IMR-90 (cell line): ENCODE measurements at regions not wholly inside any gene's neighbourhood (a gene's known extent, or its start where the extent isn't known, plus 50 kb on each side); places are given as distances from the start of the nearest gene placed in this dataset.
"Not testable (repeated sequence)": the region's sequence is repeated elsewhere in the genome, so short reads cannot be mapped to it uniquely, and the experiment has no call there.

Experiments
- ATAC-seq: fragments of 200-7000 bp; cut with Tn5 transposase; 2 replicates; pipeline ENCODE4 v1.9.1; 2020; ENCODE audit warnings: low read depth, mild to moderate bottlenecking, moderate library complexity
- BruUV-seq: library from RNA; stranded (reverse); fragments of 400-500 nt; replicated peaks from 2 replicates; lab custom pipeline; 2021; lab: Mats Ljungman, UMichigan
- CTCF ChIA-PET: fragments of 300-600 bp; formaldehyde crosslinking; extraction: SDS; loops from one replicate; lab custom pipeline; 2021; ENCODE audit warnings: antibody characterized with exemption; lab: Yijun Ruan, JAX
- POLR2A ChIA-PET: fragments of 300-600 bp; sonication (Branson Sonifier 250); formaldehyde crosslinking; loops from one replicate; lab custom pipeline; 2022; ENCODE audit warnings: antibody characterized with exemption; ENCODE audit not compliant: unreplicated experiment; lab: Charles Lee
- DNase-seq: peaks from one replicate; pipeline ENCODE4 v3.0.0; 2013
- H2AFZ ChIP-seq: replicated peaks from 2 replicates; pipeline ENCODE3; 2013; ENCODE audit warnings: low read length, mild to moderate bottlenecking; ENCODE audit not compliant: poor library complexity
- H2AK5ac ChIP-seq: 2 replicates; pipeline ENCODE4 v1.6.1; 2013; ENCODE audit warnings: low read depth, low read length, inconsistent platforms
- H2AK9ac ChIP-seq: replicated peaks from 2 replicates; pipeline ENCODE3; 2013; ENCODE audit warnings: mild to moderate bottlenecking, low read depth, low read length, moderate library complexity; ENCODE audit not compliant: poor library complexity
- H2BK120ac ChIP-seq: 2 replicates; pipeline ENCODE4 v1.6.1; 2013; ENCODE audit warnings: low read depth, low read length, inconsistent platforms
- H2BK15ac ChIP-seq: 3 replicates; pipeline ENCODE4 v1.6.1; 2013; ENCODE audit warnings: low read depth, low read length, inconsistent platforms
- H2BK20ac ChIP-seq: 2 replicates; pipeline ENCODE4 v1.6.1; 2013; ENCODE audit warnings: low read depth, mild to moderate bottlenecking, inconsistent platforms, low read length, moderate library complexity
- H2BK5ac ChIP-seq: 2 replicates; pipeline ENCODE4 v1.6.1; 2013; ENCODE audit warnings: mild to moderate bottlenecking, low read depth, low read length, inconsistent platforms; ENCODE audit not compliant: poor library complexity, severe bottlenecking
- H3K14ac ChIP-seq: replicated peaks from 2 replicates; pipeline ENCODE4 v1.6.1; 2013; ENCODE audit warnings: low read depth, low read length, inconsistent platforms
- H3K18ac ChIP-seq: 2 replicates; pipeline ENCODE4 v1.6.1; 2013; ENCODE audit warnings: low read depth, low read length, control low read depth
- H3K23ac ChIP-seq: 2 replicates; pipeline ENCODE4 v1.6.1; 2013; ENCODE audit warnings: low read depth, low read length, inconsistent platforms
- H3K27ac ChIP-seq: 2 replicates; pipeline ENCODE4 v1.5.1; 2013; ENCODE audit warnings: mild to moderate bottlenecking, control low read depth, low read length; ENCODE audit not compliant: insufficient read depth
- H3K27me3 ChIP-seq: 2 replicates; pipeline ENCODE4 v1.6.1; 2013; ENCODE audit warnings: low read length; ENCODE audit not compliant: control insufficient read depth, insufficient read depth
- H3K36me3 ChIP-seq: 2 replicates; pipeline ENCODE4 v1.6.1; 2013; ENCODE audit warnings: low read length, mixed read lengths; ENCODE audit not compliant: control insufficient read depth, insufficient read depth
- H3K4ac ChIP-seq: 2 replicates; pipeline ENCODE4 v1.6.1; 2013; ENCODE audit warnings: low read depth, low read length, inconsistent platforms
- H3K4me1 ChIP-seq: 2 replicates; pipeline ENCODE4 v1.6.1; 2013; ENCODE audit warnings: low read length, mixed read lengths; ENCODE audit not compliant: control insufficient read depth, insufficient read depth
- H3K4me2 ChIP-seq: 2 replicates; pipeline ENCODE4 v1.6.1; 2013; ENCODE audit warnings: low read depth, mild to moderate bottlenecking, control low read depth, low read length, moderate library complexity
- H3K4me3 ChIP-seq: 2 replicates; pipeline ENCODE4 v1.5.1; 2013; ENCODE audit warnings: low read depth, mild to moderate bottlenecking, control low read depth, low read length, moderate library complexity; ENCODE audit not compliant: insufficient read depth
- H3K56ac ChIP-seq: 2 replicates; pipeline ENCODE4 v1.6.1; 2013; ENCODE audit warnings: low read length, inconsistent platforms; ENCODE audit not compliant: insufficient read depth; ENCODE audit errors: extremely low read depth
- H3K79me1 ChIP-seq, 2 experiments: 2 replicates each; pipeline ENCODE4 v1.6.1; 2013; ENCODE audit warnings: low read length in 2 of 2, inconsistent platforms in 1 of 2, low read depth in 1 of 2
- H3K9ac ChIP-seq: 2 replicates; pipeline ENCODE4 v1.6.1; 2013; ENCODE audit warnings: low read depth, low read length, control low read depth
- H3K9me1 ChIP-seq: 2 replicates; pipeline ENCODE4 v1.6.1; 2013; ENCODE audit warnings: low read length, inconsistent platforms; ENCODE audit not compliant: insufficient read depth
- H3K9me3 ChIP-seq: 2 replicates; pipeline ENCODE4 v1.6.1; 2013; ENCODE audit warnings: low read length; ENCODE audit not compliant: control insufficient read depth, insufficient read depth
- H4K20me1 ChIP-seq: 2 replicates; pipeline ENCODE4 v1.6.1; 2013; ENCODE audit warnings: low read length, inconsistent platforms; ENCODE audit not compliant: insufficient read depth
- H4K5ac ChIP-seq: 2 replicates; pipeline ENCODE4 v1.6.1; 2013; ENCODE audit warnings: mild to moderate bottlenecking, low read depth, low read length, control low read depth
- H4K8ac ChIP-seq, 2 experiments: 2 replicates each; pipeline ENCODE4 v1.6.1; 2013; ENCODE audit warnings: low read depth in 2 of 2, low read length in 2 of 2, control low read depth in 1 of 2, inconsistent platforms in 1 of 2
- H4K91ac ChIP-seq: 2 replicates; pipeline ENCODE4 v1.6.1; 2013; ENCODE audit warnings: low read depth, low read length, inconsistent platforms; ENCODE audit not compliant: insufficient read depth
- CTCF ChIP-seq: conservative IDR thresholded peaks from 2 replicates; pipeline ENCODE4 v1.5.1; 2012; ENCODE audit warnings: mild to moderate bottlenecking, low read depth, low read length, improper control_type of control experiment
- FOS ChIP-seq: fragments of 150-350 bp; IDR thresholded peaks from 2 replicates; pipeline ENCODE4 v1.6.1; 2016; ENCODE audit warnings: low read depth, low read length
- RFX5 ChIP-seq: IDR thresholded peaks from 2 replicates; pipeline ENCODE4 v1.8.0; 2012; ENCODE audit warnings: low read depth, mild to moderate bottlenecking, low read length, moderate library complexity
- WGBS, 2 experiments: methylation state at CpG; one replicate each; pipeline versions ENCODE4 v1.1.5 to v1.1.7; 2013; ENCODE audit warnings: missing lambda C conversion rate in 2 of 2; ENCODE audit not compliant: insufficient read length in 1 of 2; ENCODE audit errors: extremely low coverage in 2 of 2; 5-methylcytosine and 5-hydroxymethylcytosine counted together
- dilution Hi-C: fragments of 300-500 bp; cut with HindIII; formaldehyde crosslinking; loops from one replicate; pipeline ENCODE4 v1.14.3; 2018; ENCODE audit warnings: low sequenced_read_pairs; ENCODE audit not compliant: unreplicated experiment
- in situ Hi-C: fragments of 300-500 bp; cut with MboI; formaldehyde crosslinking; loops from 3 replicates; pipeline ENCODE4 v1.14.3; 2019; ENCODE audit warnings: low sequenced_read_pairs, inconsistent platforms, mixed read lengths
- intact Hi-C: fragments of 100-400 bp; cut with micrococcal nuclease; formaldehyde crosslinking; loops from 2 replicates; pipeline ENCODE4 v1.10.0; 2022

DNA sequence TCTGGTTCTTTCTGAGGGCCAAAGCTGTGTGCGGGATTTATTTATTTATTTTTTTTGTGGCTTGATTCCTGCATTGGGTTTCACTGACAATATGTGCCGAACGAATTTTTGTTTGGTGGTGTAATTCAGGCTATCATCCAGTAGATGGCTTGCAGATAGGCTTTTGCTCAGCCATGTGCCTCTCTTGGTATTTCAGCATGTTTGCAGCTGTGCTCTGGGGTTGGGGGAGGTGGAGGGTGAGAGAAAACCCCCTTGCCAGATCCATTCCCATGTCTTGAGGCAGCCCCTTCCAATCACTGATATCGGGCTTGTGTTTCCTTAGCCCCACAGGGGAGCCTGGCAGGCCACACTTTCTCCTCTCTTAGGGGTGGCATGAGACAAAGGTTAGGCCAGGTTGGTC, 302.4 kb downstream of the PTGER3 start:
- TF ChIP-seq FOS (no peak), CTCF (0 out of 2 replicates have a peak, but pooled peaks have one; percentile 8), RFX5 (no peak)
- no peak overlapping the region for H3K14ac ChIP-seq
- no peak overlapping the region for H3K56ac ChIP-seq
- no peak overlapping the region for H2AK9ac ChIP-seq
- no peaks in the 10 kb centered on the region for H3K9me1 ChIP-seq
- ChIA-PET POLR2A (no interaction called here), CTCF (no interaction called here)
- WGBS, 2 experiments = no CpG with 5 or more reads among the region's 4 CpGs
- no peaks in the 10 kb centered on the region for H3K79me1 ChIP-seq
- H2AK5ac ChIP-seq = no peak overlapping the region
- H2AFZ ChIP-seq = no peak overlapping the region
- H4K91ac ChIP-seq = no peak overlapping the region
- dilution Hi-C loops = no loop called here
- no peak overlapping the region for H3K4me2 ChIP-seq
- H3K9ac ChIP-seq = no peak overlapping the region
- H2BK15ac ChIP-seq = no peak overlapping the region
- H3K9me3 ChIP-seq = peaks cover 6% of the 10 kb centered on the region; the same call in 1 of the 2 replicates
- H3K4me3 ChIP-seq = no peak overlapping the region
- H3K23ac ChIP-seq = no peak overlapping the region
- DNase-seq = no peak
- no peaks in the 10 kb centered on the region for H3K27me3 ChIP-seq
- in situ Hi-C loops = no loop called here
- H3K18ac ChIP-seq = no peak overlapping the region
- H3K4me1 ChIP-seq = no peaks in the 10 kb centered on the region
- H3K36me3 ChIP-seq = no peaks in the 10 kb centered on the region
- no peaks in the 10 kb centered on the region for H4K20me1 ChIP-seq
- H3K4ac ChIP-seq = no peak overlapping the region
- intact Hi-C loops = no loop called here
- no TSS peak for BruUV-seq
- H3K27ac ChIP-seq = no peak overlapping the region
- no peak overlapping the region for H2BK20ac ChIP-seq
- H4K5ac ChIP-seq = no peak overlapping the region
- H4K8ac ChIP-seq = no peak overlapping the region
- H2BK5ac ChIP-seq = no peak overlapping the region
- H2BK120ac ChIP-seq = no peak overlapping the region
- no peak for ATAC-seq

- CTCF ChIA-PET, DNase-seq, H3K14ac ChIP-seq, POLR2A ChIA-PET, H3K9ac ChIP-seq, H2BK120ac ChIP-seq, H2AK5ac ChIP-seq, H3K79me1 ChIP-seq, H3K4ac ChIP-seq, H3K9me1 ChIP-seq, H3K18ac ChIP-seq, H2BK15ac ChIP-seq, in situ Hi-C loops, H2BK20ac ChIP-seq, H2AK9ac ChIP-seq, H3K27ac ChIP-seq, H4K91ac ChIP-seq, H3K56ac ChIP-seq, dilution Hi-C loops, H4K8ac ChIP-seq, H3K4me3 ChIP-seq, BruUV-seq, H2BK5ac ChIP-seq, H4K5ac ChIP-seq, H3K27me3 ChIP-seq, H3K36me3 ChIP-seq, H3K4me2 ChIP-seq, ATAC-seq, H3K23ac ChIP-seq, intact Hi-C loops, H2AFZ ChIP-seq, H3K4me1 ChIP-seq, H3K9me3 ChIP-seq, H4K20me1 ChIP-seq: not testable (repeated sequence)
- WGBS, 2 experiments = no CpG with 5 or more reads among the region's 1 CpG
These were observed 301.6 kb downstream of the PTGER3 start for GRCh38 chr1:70746062-70746461.
